ENCODE measurements at regions not wholly inside any gene's neighbourhood (a gene's known extent, or its start where the extent isn't known, plus 50 kb on each side); places are given as distances from the start of the nearest gene placed in this dataset.

DNA sequence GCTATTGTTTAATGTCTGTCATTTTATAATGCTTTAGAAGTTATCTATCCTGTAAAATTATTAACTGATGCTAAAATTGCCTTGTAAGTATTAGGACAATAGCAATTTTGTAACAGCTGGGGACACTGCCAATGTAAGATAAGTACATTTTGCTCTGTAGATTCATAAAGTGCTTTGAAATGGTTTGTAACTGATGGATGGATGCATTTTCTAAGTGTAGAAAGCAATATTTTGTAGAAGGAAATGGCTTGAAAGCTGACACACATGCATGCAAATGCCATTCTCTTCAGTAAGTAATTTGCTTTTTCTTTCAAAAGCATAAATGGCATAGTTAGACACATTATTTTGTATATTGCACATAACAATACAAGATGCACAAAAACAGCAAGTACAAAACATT lies 129.8 kb downstream of the FOXG1 start:
- TF ChIP-seq CTCF (conservative IDR thresholded peaks at IDR 0.05; ENCODE audit: low read depth, low read length) = no peak
- no peak for DNase-seq (ENCODE audit: low read depth)
- H3K4me3 ChIP-seq (ENCODE audit: low read depth, low read length) = no peak overlapping the region

DNA sequence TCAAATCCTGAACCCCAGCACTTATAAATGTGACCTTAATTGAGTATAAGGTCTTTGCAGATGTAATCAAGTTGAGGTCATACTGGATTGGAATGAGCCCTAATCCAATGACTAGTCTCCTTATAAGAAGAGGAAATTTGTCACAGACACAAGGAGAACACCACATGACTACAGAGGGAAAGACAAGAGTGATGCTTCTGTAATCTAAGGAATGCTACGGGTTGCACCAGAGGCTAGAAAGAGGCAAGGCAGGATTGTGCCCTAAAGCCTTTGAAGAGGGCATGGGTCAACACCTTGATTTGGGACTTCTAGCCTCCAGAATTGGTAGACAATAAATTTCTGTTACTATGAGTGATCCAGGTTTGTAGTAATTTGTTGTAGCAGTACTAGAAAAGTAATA lies 135.0 kb downstream of the FOXG1 start:
- no peak for DNase-seq (ENCODE audit: low read depth)

DNA sequence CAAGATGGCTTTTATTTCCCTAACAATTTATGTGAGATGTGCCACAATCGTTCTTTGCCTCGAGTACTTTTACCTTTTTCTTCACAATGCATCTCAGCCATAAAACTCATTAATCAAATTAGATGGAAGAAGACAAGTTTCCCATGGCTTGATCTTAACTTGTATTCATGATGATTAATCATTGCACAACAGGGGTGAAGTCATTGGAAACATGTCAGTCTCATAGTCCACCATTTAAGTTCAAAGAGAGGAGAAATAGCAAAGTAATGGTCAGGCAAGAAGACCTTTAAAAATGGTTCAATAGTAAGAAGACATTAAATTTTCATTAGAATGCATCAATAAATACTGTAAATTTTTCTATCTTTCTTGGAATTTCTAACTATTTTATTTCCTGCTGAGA lies 136.3 kb downstream of the FOXG1 start:
- H3K4me3 ChIP-seq (ENCODE audit: low read depth, low read length) = no peak overlapping the region
- peak; percentile 23 for DNase-seq (ENCODE audit: low read depth)
- TF ChIP-seq CTCF (conservative IDR thresholded peaks at IDR 0.05; ENCODE audit: low read depth, low read length) = no peak

More for the DNA sequence above, 135.0 kb downstream of the FOXG1 start:
- H3K4me3 ChIP-seq (ENCODE audit: low read depth, low read length) = no peak overlapping the region
- TF ChIP-seq CTCF (conservative IDR thresholded peaks at IDR 0.05; ENCODE audit: low read depth, low read length) = no peak

DNA sequence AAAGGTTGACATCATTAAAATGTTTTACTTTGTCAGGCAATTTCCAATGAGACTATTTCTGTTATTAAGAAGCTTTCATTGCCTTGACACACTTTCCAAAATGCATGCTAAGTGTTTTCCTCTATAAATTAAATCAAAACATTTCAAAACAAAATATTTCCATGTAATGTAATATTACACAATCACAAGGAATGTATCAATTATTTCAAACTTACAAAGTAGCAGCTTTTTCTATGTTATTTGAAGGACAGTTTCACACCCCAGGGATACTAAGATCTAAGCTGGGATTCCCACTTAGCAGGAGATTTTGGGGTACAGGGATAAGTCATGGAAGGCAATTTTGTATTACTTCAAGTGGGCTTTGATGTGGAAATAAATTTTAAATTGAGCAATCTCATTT lies 144.9 kb downstream of the FOXG1 start:
- TF ChIP-seq CTCF (conservative IDR thresholded peaks at IDR 0.05; ENCODE audit: low read depth, low read length) = no peak
- DNase-seq (ENCODE audit: low read depth) = no peak
- no peak overlapping the region for H3K4me3 ChIP-seq (ENCODE audit: low read depth, low read length)

- H3K4me3 ChIP-seq (ENCODE audit: low read depth, low read length) = no peak overlapping the region
- no peak for DNase-seq (ENCODE audit: low read depth)
- TF ChIP-seq CTCF (conservative IDR thresholded peaks at IDR 0.05; ENCODE audit: low read depth, low read length) = no peak
These were observed 146.5 kb downstream of the FOXG1 start for GRCh38 chr14:28913056-28913455.

- no peak overlapping the region for H3K4me3 ChIP-seq (ENCODE audit: low read depth, low read length)
- DNase-seq (ENCODE audit: low read depth) = no peak
- TF ChIP-seq CTCF (conservative IDR thresholded peaks at IDR 0.05; ENCODE audit: low read depth, low read length) = no peak
These were observed 159.5 kb downstream of the FOXG1 start for GRCh38 chr14:28926122-28926521.

DNA sequence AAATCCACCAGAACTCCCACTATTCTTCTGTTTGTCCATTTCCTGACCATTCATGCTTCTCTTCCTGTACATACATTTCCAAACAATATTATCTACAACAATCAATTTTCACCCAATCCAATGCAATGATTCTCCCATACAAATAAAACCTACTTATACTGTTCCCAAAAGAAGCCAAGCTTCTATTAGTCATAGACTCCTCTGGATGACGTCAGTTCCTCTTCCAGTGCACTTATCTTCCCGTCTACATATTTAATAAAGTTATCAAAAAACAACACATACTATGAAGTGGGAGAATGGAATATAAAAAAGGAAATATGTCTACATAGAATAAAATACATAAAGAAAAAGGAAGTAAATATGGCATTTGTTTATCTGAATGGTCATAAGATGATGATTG lies 165.4 kb downstream of the FOXG1 start:
- no peak for DNase-seq (ENCODE audit: low read depth)
- TF ChIP-seq CTCF (conservative IDR thresholded peaks at IDR 0.05; ENCODE audit: low read depth, low read length) = no peak
- no peak overlapping the region for H3K4me3 ChIP-seq (ENCODE audit: low read depth, low read length)
